Progenitor cell of endocrine pancreas (in vitro differentiated cells): ENCODE measurements at regions not wholly inside any gene's neighbourhood (a gene's known extent, or its start where the extent isn't known, plus 50 kb on each side); places are given as distances from the start of the nearest gene placed in this dataset.
A peak's percentile ranks its signal among the peaks of the same experiment; 100 is the strongest.

Experiments
- DNase-seq: peaks from one replicate; pipeline ENCODE4 v3.0.0; 2021; ENCODE audit warnings: low spot score; ENCODE audit not compliant: unreplicated experiment
- H3K27ac Mint-ChIP-seq: 2 replicates; pipeline ENCODE4 v1.8.0; 2021; ENCODE audit warnings: mild to moderate bottlenecking, moderate library complexity, mixed read lengths
- H3K27me3 Mint-ChIP-seq: 2 replicates; pipeline ENCODE4 v1.8.0; 2021; ENCODE audit warnings: mixed read lengths
- H3K36me3 Mint-ChIP-seq: 2 replicates; pipeline ENCODE4 v1.8.0; 2022; ENCODE audit warnings: mixed read lengths; ENCODE audit not compliant: insufficient read depth
- H3K4me1 Mint-ChIP-seq: 2 replicates; pipeline ENCODE4 v1.8.0; 2021; ENCODE audit warnings: low read depth, mixed read lengths
- H3K4me3 Mint-ChIP-seq: 2 replicates; pipeline ENCODE4 v1.8.0; 2021; ENCODE audit warnings: low read depth, mild to moderate bottlenecking, moderate library complexity, mixed read lengths
- H3K9me3 Mint-ChIP-seq: 2 replicates; pipeline ENCODE4 v1.8.0; 2021; ENCODE audit warnings: low read depth, mixed read lengths
- TF ChIP-seq, protein P1 (sequence below): fragments of 200-600 bp; sonication (generic); IDR thresholded peaks from one replicate; pipeline ENCODE4 v1.5.0; 2021; ENCODE audit warnings: antibody characterized with exemption, mild to moderate bottlenecking; ENCODE audit not compliant: unreplicated experiment

DNA sequence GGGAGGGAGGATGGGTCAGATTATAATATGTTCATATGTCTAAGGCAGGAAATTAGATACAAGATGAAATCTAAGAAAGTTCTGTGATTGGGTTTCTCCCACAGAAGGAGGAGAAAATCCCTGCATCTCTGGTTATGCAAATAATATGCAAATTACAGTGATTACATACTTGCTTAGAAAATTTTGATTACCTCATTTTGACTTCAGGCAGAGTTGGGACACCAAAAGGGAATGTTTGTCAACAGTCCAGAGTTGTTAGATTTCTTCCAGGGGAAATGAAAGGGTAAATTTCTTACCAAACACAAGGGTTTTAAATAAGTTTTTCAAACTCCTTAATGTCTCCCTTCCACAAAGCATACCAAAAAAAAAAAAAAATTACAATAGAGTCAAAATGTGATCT, 101.4 kb upstream of the STEAP1B start:
- H3K27ac Mint-ChIP-seq, result no peak overlapping the region
- H3K4me1 Mint-ChIP-seq, result peaks cover 6% of the 10 kb centered on the region
- H3K4me3 Mint-ChIP-seq, result no peak overlapping the region
- H3K36me3 Mint-ChIP-seq, result no peaks in the 10 kb centered on the region
- H3K27me3 Mint-ChIP-seq, result peaks cover 4% of the 10 kb centered on the region
- TF ChIP-seq, protein P1, sequence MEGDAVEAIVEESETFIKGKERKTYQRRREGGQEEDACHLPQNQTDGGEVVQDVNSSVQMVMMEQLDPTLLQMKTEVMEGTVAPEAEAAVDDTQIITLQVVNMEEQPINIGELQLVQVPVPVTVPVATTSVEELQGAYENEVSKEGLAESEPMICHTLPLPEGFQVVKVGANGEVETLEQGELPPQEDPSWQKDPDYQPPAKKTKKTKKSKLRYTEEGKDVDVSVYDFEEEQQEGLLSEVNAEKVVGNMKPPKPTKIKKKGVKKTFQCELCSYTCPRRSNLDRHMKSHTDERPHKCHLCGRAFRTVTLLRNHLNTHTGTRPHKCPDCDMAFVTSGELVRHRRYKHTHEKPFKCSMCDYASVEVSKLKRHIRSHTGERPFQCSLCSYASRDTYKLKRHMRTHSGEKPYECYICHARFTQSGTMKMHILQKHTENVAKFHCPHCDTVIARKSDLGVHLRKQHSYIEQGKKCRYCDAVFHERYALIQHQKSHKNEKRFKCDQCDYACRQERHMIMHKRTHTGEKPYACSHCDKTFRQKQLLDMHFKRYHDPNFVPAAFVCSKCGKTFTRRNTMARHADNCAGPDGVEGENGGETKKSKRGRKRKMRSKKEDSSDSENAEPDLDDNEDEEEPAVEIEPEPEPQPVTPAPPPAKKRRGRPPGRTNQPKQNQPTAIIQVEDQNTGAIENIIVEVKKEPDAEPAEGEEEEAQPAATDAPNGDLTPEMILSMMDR, result no peak
- DNase-seq, result no peak
- H3K9me3 Mint-ChIP-seq, result no peaks in the 10 kb centered on the region

DNA sequence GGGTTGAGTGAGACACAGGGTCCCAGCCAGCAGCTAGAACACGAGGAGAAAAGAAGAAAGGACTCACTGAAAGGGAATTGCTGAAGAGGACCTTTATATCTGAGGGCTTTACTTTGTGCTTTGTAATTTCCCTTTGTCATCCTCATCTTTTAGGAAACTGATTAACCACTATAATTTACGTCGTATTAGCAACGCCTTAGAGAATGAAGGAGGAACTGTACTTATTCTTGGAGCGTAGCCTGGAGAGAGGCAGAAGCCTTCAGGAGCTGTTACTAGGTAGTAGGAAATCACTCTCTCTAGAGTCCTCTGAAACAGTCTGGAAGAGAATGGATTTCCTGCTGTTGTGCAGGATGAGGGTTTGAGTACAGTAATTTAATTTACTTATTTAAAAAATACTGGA, 101.0 kb upstream of the STEAP1B start:
- H3K27ac Mint-ChIP-seq, result peak overlapping the region; percentile 54
- DNase-seq, result no peak
- TF ChIP-seq, protein P1, result no peak
- H3K9me3 Mint-ChIP-seq, result no peaks in the 10 kb centered on the region
- H3K27me3 Mint-ChIP-seq, result peaks cover 4% of the 10 kb centered on the region
- H3K36me3 Mint-ChIP-seq, result no peaks in the 10 kb centered on the region
- H3K4me1 Mint-ChIP-seq, result peaks cover 6% of the 10 kb centered on the region
- H3K4me3 Mint-ChIP-seq, result no peak overlapping the region

DNA sequence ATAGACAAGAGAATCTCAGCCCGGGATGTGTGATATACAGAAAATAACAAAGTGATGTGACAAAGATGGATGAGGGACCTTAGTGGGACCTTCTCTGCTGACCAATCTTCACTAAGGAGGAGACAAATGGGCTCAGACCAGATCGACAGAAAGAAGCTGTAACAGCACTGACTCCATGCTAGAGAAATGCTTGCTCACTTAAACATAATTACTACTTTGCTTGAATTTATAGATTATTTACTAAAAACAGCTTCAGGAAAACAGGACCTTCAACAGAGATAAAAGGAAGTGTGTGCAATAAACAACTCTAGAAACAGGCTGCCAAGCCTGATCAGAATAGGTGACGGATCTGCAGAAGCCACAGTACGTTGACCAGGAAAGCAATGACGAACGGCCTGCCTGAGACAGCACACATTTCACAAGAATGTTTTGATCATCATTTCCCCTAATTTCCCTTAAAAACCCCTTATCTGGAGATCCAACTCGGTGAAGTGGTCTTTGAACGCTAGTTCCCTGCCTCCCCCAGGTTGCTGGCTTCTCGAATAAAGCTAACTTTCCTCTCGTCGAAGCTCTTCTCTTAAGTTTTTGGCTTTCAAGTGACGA, 98.4 kb upstream of the STEAP1B start:
- TF ChIP-seq, protein P1, result no peak
- Mint-ChIP-seq H3K36me3 (no peaks in the 10 kb centered on the region), H3K4me3 (no peak overlapping the region), H3K4me1 (peaks cover 6% of the 10 kb centered on the region), H3K9me3 (peaks cover 3% of the 10 kb centered on the region), H3K27me3 (peaks cover 4% of the 10 kb centered on the region), H3K27ac (no peak overlapping the region)
- DNase-seq, result no peak

DNA sequence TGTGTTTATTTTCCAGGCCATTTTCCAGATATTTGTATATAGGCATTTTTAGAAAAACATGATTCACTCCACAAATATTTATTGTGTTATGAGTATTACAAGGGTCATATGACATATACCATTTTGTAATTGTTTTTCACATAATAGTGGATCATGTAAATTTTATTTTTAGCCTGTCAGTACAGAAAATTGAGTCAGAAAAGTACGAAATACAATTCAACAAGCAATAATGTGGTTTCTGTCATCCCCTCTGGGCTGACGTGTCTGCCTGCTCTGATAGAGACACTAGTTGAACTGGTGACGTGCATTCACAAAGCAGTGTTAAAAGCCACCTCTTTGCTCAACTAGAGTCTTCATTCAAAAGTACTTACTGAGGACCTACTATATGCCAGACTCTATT, 97.9 kb upstream of the STEAP1B start:
- no peak for DNase-seq
- H3K27ac Mint-ChIP-seq, result no peak overlapping the region
- H3K9me3 Mint-ChIP-seq, result peaks cover 3% of the 10 kb centered on the region
- no peaks in the 10 kb centered on the region for H3K36me3 Mint-ChIP-seq
- no peak overlapping the region for H3K4me3 Mint-ChIP-seq
- TF ChIP-seq, protein P1, result no peak
- H3K4me1 Mint-ChIP-seq, result peaks cover 6% of the 10 kb centered on the region
- peaks cover under 1% of the 10 kb centered on the region for H3K27me3 Mint-ChIP-seq

DNA sequence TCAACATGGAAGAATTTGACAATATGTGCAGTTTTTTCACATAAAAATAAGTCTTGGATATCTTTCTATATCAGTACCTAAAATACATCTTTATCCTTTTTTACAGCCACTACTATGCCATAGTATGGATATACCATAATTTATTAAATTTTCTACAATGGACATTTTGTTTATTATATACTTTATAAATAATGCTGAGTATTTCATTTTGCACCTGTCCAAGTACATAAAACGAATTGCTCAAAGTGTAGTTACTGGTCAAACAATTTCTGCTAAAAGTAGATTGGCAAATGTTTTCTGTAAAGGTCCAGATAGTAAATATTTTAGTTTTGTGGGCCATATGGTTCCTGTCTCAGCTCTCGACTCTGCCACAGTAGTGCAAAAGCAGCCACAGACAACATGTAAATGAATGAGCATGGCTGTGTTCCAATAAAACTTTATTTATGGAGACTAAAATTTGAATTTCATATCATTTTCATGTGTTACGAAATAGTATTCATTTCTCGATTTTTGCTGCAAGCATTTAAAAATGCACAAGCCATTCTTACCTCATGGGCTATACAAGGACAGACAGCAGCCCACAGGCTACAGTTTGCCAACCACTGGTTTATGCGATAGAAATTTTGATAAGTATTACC, 96.9 kb upstream of the STEAP1B start:
- TF ChIP-seq, protein P1, result no peak
- peaks cover 3% of the 10 kb centered on the region for H3K9me3 Mint-ChIP-seq
- no peaks in the 10 kb centered on the region for H3K36me3 Mint-ChIP-seq
- H3K27ac Mint-ChIP-seq, result no peak overlapping the region
- no peak for DNase-seq
- no peak overlapping the region for H3K4me3 Mint-ChIP-seq
- no peaks in the 10 kb centered on the region for H3K27me3 Mint-ChIP-seq
- H3K4me1 Mint-ChIP-seq, result peaks cover 6% of the 10 kb centered on the region
